ENCODE measurements at regions not wholly inside any gene's neighbourhood (a gene's known extent, or its start where the extent isn't known, plus 50 kb on each side); places are given as distances from the start of the nearest gene placed in this dataset.

- TF ChIP-seq, protein P1, sequence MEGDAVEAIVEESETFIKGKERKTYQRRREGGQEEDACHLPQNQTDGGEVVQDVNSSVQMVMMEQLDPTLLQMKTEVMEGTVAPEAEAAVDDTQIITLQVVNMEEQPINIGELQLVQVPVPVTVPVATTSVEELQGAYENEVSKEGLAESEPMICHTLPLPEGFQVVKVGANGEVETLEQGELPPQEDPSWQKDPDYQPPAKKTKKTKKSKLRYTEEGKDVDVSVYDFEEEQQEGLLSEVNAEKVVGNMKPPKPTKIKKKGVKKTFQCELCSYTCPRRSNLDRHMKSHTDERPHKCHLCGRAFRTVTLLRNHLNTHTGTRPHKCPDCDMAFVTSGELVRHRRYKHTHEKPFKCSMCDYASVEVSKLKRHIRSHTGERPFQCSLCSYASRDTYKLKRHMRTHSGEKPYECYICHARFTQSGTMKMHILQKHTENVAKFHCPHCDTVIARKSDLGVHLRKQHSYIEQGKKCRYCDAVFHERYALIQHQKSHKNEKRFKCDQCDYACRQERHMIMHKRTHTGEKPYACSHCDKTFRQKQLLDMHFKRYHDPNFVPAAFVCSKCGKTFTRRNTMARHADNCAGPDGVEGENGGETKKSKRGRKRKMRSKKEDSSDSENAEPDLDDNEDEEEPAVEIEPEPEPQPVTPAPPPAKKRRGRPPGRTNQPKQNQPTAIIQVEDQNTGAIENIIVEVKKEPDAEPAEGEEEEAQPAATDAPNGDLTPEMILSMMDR (IDR thresholded peaks at IDR 0.05; ENCODE audit: poor library complexity) = no peak
- TF ChIP-seq EZH2 (IDR thresholded peaks at IDR 0.05; ENCODE audit: borderline replicate concordance) (no peak), EZH2phosphoT487 (IDR thresholded peaks at IDR 0.05; ENCODE audit: low read depth, severe bottlenecking, unreplicated experiment) (no peak)
These were observed 540.2 kb upstream of the ZNF462 start for GRCh38 chr9:106322706-106323245.

All from hepatocyte (in vitro differentiated cells).